GM12874 (cell line): ENCODE measurements at regions not wholly inside any gene's neighbourhood (a gene's known extent, or its start where the extent isn't known, plus 50 kb on each side); places are given as distances from the start of the nearest gene placed in this dataset.

Experiments
- CTCF ChIP-seq: IDR thresholded peaks from 2 replicates; pipeline ENCODE4 v1.5.1; 2011; ENCODE audit warnings: low read depth, mild to moderate bottlenecking, control low read depth, low read length, moderate library complexity; ENCODE audit not compliant: insufficient read depth

- no peak for TF ChIP-seq CTCF
These were observed 291.3 kb downstream of the PTEN start for GRCh38 chr10:88154596-88155250.

- no peak for TF ChIP-seq CTCF
These were observed 292.9 kb downstream of the PTEN start for GRCh38 chr10:88156341-88156740.

- TF ChIP-seq CTCF: no peak
These were observed 294.6 kb downstream of the PTEN start for GRCh38 chr10:88157981-88158465.

GRCh38 chr10:88158526-88159122 is 295.2 kb downstream of the PTEN start:
- TF ChIP-seq CTCF: no peak

- no peak for TF ChIP-seq CTCF
These were observed 295.9 kb downstream of the PTEN start for GRCh38 chr10:88159127-88159829.

- TF ChIP-seq CTCF: no peak
These were observed 297.6 kb downstream of the PTEN start for GRCh38 chr10:88161070-88161469.

- no peak for TF ChIP-seq CTCF
These were observed 298.3 kb downstream of the PTEN start for GRCh38 chr10:88161756-88162155.
